HK-2 (cell line): ENCODE measurements at regions not wholly inside any gene's neighbourhood (a gene's known extent, or its start where the extent isn't known, plus 50 kb on each side); places are given as distances from the start of the nearest gene placed in this dataset.
A peak's percentile ranks its signal among the peaks of the same experiment; 100 is the strongest.

Experiments used
- DNase-seq: peaks from one replicate; pipeline ENCODE4 v3.0.0-alpha.2; 2018; ENCODE audit not compliant: unreplicated experiment

GRCh38 chr3:40593351-40593750, 68.6 kb downstream of the ZNF621 start:
- no peak for DNase-seq

DNA sequence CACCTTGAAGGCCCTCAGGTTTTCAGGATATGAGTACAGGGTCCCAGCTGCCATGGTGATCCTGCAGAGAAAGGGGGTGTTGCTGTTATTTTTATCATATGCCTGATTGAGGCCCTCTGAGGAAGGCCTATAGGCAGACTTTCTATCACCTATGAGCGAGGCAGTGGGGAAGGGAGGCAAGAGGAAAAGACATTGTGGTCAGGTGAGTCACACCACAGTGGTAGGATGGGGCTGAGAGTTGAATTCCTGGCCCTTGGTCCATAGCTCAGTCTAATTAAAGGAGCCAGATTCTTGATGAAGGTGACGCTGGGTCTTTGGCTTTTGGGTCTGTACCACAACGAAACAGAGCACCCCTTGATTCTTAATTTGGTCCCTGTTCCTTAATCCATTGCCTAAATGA, 72.7 kb downstream of the ZNF621 start:
- DNase-seq = peak; percentile 16

GRCh38 chr3:40598338-40598737, 73.6 kb downstream of the ZNF621 start:
- DNase-seq = no peak

- no peak for DNase-seq
These were observed 74.2 kb downstream of the ZNF621 start for GRCh38 chr3:40598962-40599361.

- no peak for DNase-seq
These were observed 78.1 kb downstream of the ZNF621 start for GRCh38 chr3:40602778-40603385.

DNA sequence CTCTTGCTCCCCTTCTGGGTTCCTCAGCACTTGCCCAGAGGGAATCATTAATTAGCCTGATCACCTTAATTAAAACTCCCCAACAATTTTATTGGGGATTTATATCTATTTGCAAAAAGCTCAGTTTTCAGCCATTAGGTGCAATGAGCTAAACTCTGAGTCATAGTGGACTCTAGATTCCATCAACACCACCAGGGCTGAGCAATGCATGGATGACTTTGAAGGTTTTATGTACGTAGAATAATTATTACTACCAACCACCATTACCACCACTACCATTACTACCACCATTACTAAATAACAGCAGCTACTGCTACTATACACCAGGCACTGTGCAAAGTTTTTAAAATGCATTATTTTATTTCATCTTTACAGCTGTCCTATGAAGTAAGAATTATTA, 81.2 kb downstream of the ZNF621 start:
- no peak for DNase-seq

DNA sequence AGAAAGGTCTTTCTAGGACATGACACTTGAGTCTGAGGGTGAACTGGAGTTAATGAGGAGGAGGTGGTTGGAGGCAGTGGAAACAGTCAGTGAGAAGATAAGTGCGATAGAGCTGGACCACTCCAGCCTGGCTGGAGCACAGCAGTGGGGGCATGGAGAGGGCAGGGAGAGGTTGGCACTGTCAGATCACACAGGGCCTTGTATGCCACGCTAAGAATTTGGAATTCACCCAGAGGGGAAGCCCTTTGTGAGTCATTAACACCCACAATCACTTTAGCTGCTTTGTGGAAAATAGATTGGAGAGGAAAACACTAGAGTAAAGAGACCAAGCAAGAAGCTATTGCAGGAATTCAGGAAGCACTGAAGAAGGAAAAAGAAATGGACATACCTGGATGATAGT, 83.3 kb downstream of the ZNF621 start:
- DNase-seq = no peak

DNA sequence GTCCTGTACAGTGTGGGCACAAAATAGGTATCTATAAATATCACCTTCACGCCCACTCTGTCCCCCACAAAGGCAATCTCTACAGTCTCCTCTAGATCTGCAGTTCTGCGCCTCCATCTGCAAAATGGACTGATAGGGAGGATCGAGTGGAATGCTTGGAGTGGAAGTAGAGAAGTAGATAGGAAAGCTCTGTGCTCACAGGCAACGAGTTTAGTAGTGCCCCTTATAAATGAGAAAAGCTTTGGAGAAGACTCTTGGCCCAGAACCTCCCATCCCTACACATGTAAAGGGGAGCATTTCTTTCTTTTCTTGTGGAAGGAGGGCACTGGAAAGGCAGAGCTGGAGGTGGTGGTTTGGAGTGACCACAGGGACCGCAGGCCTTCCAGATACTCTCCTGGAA, 88.5 kb downstream of the ZNF621 start:
- no peak for DNase-seq

- DNase-seq = no peak
These were observed 90.6 kb downstream of the ZNF621 start for GRCh38 chr3:40615110-40615915.

- DNase-seq = no peak
These were observed 91.4 kb downstream of the ZNF621 start for GRCh38 chr3:40615918-40616819.

GRCh38 chr3:40617084-40617483, 92.3 kb downstream of the ZNF621 start:
- no peak for DNase-seq

DNA sequence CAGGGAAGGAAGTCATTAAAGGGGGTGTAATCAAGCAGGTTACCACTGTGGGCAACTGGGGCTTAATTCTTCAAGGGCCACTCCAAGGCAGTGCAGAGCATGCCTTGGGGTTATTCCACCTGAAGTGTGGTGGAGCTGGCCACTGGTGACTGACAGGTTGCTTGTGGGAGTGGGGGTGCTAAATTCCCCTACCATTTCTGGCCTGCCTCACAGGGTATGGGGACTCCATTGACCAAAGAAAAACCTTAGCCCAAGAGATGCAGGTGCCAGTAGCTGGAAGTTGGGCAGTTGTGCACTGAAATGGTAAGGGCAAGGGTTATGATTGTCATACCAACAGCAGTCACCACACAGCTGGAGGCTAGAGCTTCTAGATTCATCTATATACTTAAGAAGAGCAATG, 93.4 kb downstream of the ZNF621 start:
- DNase-seq = no peak

GRCh38 chr3:40620151-40620550, 95.4 kb downstream of the ZNF621 start:
- no peak for DNase-seq

- DNase-seq = no peak
These were observed 96.5 kb downstream of the ZNF621 start for GRCh38 chr3:40621252-40621651.

GRCh38 chr3:40623567-40623966, 98.8 kb downstream of the ZNF621 start:
- DNase-seq = no peak

DNA sequence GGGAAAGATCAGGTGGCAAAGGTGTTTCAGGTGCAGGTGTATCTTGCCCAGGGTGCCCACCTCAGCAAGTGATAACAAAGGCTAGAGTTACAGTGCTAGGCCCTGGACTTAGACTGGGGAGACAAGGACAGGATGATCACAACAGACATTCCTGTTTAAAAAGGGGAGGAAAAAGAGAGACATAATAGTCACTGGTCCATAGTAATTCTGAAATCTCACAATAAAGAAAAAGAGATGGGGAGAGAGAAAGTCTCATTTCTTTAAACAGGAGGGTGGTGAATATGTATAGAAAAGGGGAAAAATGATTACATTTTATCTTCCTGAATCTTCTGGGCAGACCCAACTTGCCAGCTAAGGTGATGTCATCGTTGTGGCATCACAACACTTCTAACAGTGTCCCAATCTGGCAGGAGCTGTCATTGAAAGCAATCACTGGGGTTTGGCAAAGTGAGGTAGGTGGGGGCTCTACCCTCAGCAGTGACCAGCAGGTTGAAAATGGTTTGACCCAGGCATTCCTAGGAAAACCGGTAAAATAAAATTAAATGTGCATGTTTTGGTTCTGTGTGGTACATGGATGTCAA, 99.5 kb downstream of the ZNF621 start:
- no peak for DNase-seq

DNA sequence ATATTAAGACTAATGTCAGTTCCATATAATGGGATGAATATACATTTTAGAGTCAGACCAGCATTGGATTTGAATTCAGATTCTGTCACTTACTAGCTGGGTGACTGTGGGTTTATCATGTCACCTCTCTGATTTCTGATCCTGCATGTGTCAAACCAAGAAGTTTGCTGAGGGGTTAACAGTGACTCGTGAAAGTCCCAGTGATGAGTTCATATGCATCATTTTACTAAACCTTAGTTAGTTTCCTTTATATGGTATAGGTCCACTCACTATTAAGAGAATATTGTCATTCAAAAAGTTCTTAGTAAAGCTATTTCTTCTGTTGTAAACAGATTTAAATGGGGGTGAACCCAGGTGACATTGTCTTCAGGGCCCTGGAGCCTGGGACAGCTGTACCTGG, 102.3 kb downstream of the ZNF621 start:
- no peak for DNase-seq

DNA sequence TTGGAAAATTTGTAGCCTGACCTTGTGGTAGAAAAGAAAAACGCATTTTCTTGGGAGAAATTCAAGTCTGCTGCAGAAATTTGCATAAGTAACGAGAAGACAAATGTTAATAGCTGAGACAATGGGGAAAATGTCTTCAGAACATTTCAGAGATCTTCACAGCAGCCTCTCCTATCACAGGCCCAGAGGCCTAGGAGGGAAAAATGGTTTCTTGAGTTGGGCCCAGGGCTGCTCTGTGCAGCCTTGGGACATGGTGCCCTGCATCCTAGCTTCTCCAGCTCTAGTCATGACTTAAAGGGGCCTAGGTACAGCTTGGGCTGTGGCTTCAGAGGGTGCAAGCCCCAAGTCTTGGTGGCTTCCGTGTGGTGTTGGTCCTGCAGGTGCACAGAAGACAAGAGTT, 104.2 kb downstream of the ZNF621 start:
- DNase-seq = no peak

GRCh38 chr3:40631341-40631995, 106.7 kb downstream of the ZNF621 start:
- DNase-seq = no peak

GRCh38 chr3:40637906-40638305, 113.1 kb downstream of the ZNF621 start:
- DNase-seq = no peak

GRCh38 chr3:40639006-40639405, 114.2 kb downstream of the ZNF621 start:
- no peak for DNase-seq

- no peak for DNase-seq
These were observed 118.1 kb downstream of the ZNF621 start for GRCh38 chr3:40642812-40643211.
